GM12891 (cell line): ENCODE measurements at regions not wholly inside any gene's neighbourhood (a gene's known extent, or its start where the extent isn't known, plus 50 kb on each side); places are given as distances from the start of the nearest gene placed in this dataset.

Experiments used
- PAX5 ChIP-seq: IDR thresholded peaks from 2 replicates; pipeline ENCODE4 v1.6.1; 2011; ENCODE audit warnings: low read length, moderate library complexity, mild to moderate bottlenecking; ENCODE audit not compliant: insufficient read depth, severe bottlenecking
- POLR2A ChIP-seq: IDR thresholded peaks from 2 replicates; pipeline ENCODE4 v1.6.1; 2011; ENCODE audit warnings: low read depth, low read length, control low read depth
- POLR2AphosphoS5 ChIP-seq: IDR thresholded peaks from 2 replicates; pipeline ENCODE4 v1.6.1; 2011; ENCODE audit warnings: low read depth, low read length, control low read depth
- TAF1 ChIP-seq: IDR thresholded peaks from 2 replicates; pipeline ENCODE4 v1.6.1; 2011; ENCODE audit warnings: low read depth, low read length, control low read depth

DNA sequence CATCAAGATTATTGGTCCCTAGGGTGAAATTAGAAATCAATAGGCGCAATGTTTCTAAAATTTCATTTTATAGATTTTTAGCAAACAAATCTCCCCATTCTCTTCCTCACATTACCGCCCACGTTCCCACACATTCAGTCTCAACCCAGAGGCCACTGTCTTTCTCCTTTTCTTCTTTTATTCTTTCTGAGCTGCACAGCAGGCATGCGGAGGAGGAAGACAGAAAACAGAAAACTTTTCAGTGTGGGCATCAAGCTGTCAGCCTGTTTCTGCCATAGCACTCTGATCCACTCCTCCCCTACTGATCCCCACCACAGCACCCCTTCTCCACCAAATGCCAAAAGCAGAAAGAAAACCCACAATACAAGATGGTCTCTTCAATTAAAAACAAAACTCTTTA is 94.8 kb upstream of the ADAMTS3 start:
- no peak for TF ChIP-seq POLR2AphosphoS5
- no peak for TF ChIP-seq PAX5
- no peak for TF ChIP-seq POLR2A
- no peak for TF ChIP-seq TAF1
